Central memory CD8-positive, alpha-beta T cell (primary cell): ENCODE measurements at regions not wholly inside any gene's neighbourhood (a gene's known extent, or its start where the extent isn't known, plus 50 kb on each side); places are given as distances from the start of the nearest gene placed in this dataset.
"Not testable (repeated sequence)": the region's sequence is repeated elsewhere in the genome, so short reads cannot be mapped to it uniquely, and the experiment has no call there.

Source experiments
- ATAC-seq: fragments of 150-1000 bp; cut with Tn5 transposase; replicated peaks from 2 replicates; pipeline ENCODE4 v1.10.0; 2022; ENCODE audit warnings: mild to moderate bottlenecking, moderate FRiP score, moderate number of reproducible peaks; ENCODE audit not compliant: poor library complexity, severe bottlenecking; ENCODE audit errors: extremely low read depth
- DNase-seq, 2 donors: peaks; one replicate each; pipeline ENCODE4 v3.0.0; 2021; ENCODE audit warnings: low spot score in 2 of 2
- H3K27ac Mint-ChIP-seq: one replicate; pipeline ENCODE4 v1.8.0; 2022; ENCODE audit warnings: low read depth, mild to moderate bottlenecking, moderate library complexity, mixed read lengths
- H3K27me3 Mint-ChIP-seq: one replicate; pipeline ENCODE4 v1.8.0; 2022; ENCODE audit warnings: mixed read lengths
- H3K36me3 Mint-ChIP-seq: one replicate; pipeline ENCODE4 v1.8.0; 2022; ENCODE audit warnings: mild to moderate bottlenecking, moderate library complexity, mixed read lengths; ENCODE audit not compliant: insufficient read depth
- H3K4me1 Mint-ChIP-seq: one replicate; pipeline ENCODE4 v1.8.0; 2022; ENCODE audit warnings: mixed read lengths
- H3K4me3 Mint-ChIP-seq: one replicate; pipeline ENCODE4 v1.8.0; 2022; ENCODE audit warnings: mild to moderate bottlenecking, moderate library complexity, mixed read lengths
- H3K9me3 Mint-ChIP-seq: one replicate; pipeline ENCODE4 v1.8.0; 2022; ENCODE audit warnings: mixed read lengths

DNA sequence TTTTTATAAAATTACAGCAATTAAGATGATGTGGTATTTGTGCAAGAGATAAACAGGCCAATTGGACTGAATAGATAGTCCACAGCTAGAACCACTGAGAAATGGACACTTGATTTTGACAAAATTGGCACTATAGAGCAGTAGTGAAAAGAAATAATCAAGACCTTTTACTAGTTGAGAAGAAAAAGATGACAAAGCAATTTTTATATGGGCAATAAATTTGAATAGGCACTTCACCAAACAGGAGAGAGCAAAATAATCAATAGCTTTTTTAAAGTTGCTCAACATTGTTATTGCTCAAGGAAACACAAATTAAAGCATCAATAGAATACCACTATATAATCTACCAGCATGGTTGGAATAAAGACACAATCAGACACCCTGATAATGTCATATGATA, 193.5 kb upstream of the FTMT start:
- H3K27ac Mint-ChIP-seq = no peak overlapping the region
- no peak overlapping the region for H3K4me3 Mint-ChIP-seq
- H3K4me1 Mint-ChIP-seq = no peaks in the 10 kb centered on the region

DNA sequence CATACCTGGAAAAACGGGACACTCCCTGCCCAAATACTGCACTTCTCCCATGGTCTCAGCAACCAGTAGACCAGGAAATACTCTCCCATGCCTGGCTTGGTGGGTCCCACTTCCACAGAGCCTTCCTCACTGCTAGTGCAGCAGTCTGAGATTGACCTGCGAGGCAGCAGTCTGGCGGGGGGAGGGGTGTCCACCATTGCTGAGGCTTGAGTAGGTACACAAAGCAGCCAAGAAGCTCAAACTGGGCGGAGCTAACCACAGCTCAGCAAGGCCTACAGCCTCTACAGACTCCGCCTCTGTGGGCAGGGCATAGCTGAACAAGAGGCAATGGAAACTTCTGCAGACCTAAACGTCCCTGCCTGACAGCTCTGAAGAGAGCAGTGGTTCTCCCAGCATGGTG, 191.5 kb upstream of the FTMT start:
- ATAC-seq (no peak), DNase-seq (no peak)
- Mint-ChIP-seq H3K36me3 (no peaks in the 10 kb centered on the region), H3K4me3 (no peak overlapping the region), H3K4me1 (no peaks in the 10 kb centered on the region), H3K9me3 (peaks cover 33% of the 10 kb centered on the region), H3K27me3 (no peaks in the 10 kb centered on the region), H3K27ac (no peak overlapping the region)

More for the DNA sequence above, 193.5 kb upstream of the FTMT start:
- Mint-ChIP-seq H3K36me3 (no peaks in the 10 kb centered on the region), H3K27me3 (no peaks in the 10 kb centered on the region), H3K9me3 (peaks cover 30% of the 10 kb centered on the region)
- DNase-seq = no peak
- no peak for ATAC-seq

DNA sequence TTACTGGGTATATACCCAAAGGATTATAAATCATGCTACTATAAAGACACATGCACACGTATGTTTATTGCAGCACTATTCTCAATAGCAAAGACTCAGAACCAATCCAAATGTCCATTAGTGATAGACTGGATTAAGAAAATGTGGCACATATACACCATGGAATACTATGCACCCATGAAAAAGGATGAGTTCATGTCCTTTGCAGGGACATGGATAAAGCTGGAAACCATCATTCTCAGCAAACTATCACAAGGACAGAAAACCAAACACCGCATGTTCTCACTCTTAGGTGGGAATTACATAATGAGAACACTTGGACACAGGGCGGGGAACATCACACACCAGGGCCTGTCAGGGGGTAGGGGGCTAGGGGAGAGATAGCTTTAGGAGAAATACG, 186.1 kb upstream of the FTMT start:
- ATAC-seq, DNase-seq, H3K27me3 Mint-ChIP-seq, H3K27ac Mint-ChIP-seq, H3K36me3 Mint-ChIP-seq, H3K4me3 Mint-ChIP-seq, H3K4me1 Mint-ChIP-seq: not testable (repeated sequence)
- peaks cover 29% of the 10 kb centered on the region for H3K9me3 Mint-ChIP-seq

DNA sequence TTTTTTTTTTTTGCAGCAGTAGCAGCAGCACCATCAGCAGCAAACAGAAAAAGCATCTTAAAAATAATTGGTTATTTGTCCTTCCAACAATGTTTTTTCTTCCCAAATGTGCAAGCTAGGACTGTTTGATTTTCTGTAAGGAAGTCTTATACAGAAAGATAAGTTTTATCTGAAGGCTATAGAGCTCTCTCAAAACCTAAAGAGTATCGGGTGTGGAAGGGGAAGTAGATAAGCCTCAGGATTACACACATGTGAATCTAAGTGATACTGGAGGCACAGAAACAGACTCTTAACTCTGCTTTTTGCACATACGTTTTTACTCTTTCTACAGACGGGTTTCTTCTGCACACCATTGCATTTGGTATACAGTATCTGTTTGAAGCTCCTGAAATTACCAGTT, 184.4 kb upstream of the FTMT start:
- H3K27ac Mint-ChIP-seq = no peak overlapping the region
- no peak overlapping the region for H3K4me3 Mint-ChIP-seq
- H3K9me3 Mint-ChIP-seq = peaks cover 23% of the 10 kb centered on the region
- ATAC-seq = no peak
- H3K4me1 Mint-ChIP-seq = no peaks in the 10 kb centered on the region
- no peak for DNase-seq
- no peaks in the 10 kb centered on the region for H3K36me3 Mint-ChIP-seq
- no peaks in the 10 kb centered on the region for H3K27me3 Mint-ChIP-seq

DNA sequence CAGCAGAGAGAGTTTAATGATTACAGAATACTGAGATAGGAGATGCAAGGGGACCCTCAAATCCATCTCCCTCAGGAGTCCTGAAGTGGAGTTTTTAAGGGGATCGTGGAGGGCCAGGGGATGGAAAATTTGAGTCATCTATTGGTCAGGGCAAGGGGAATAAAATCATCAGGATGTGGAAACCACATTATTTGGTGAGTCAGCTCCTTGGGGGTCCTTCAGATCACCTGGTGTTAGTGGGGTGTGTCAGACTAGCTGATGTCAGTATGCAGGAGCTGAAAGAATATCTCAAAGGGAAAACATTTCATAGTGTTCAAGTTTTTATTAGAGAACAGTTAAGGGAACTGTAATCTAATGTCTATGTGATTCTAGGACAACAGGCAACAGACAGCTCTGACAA, 183.0 kb upstream of the FTMT start:
- DNase-seq = no peak
- H3K36me3 Mint-ChIP-seq = no peaks in the 10 kb centered on the region
- no peaks in the 10 kb centered on the region for H3K4me1 Mint-ChIP-seq
- H3K9me3 Mint-ChIP-seq = peaks cover 14% of the 10 kb centered on the region
- H3K27me3 Mint-ChIP-seq = no peaks in the 10 kb centered on the region
- no peak overlapping the region for H3K27ac Mint-ChIP-seq
- no peak for ATAC-seq
- no peak overlapping the region for H3K4me3 Mint-ChIP-seq

DNA sequence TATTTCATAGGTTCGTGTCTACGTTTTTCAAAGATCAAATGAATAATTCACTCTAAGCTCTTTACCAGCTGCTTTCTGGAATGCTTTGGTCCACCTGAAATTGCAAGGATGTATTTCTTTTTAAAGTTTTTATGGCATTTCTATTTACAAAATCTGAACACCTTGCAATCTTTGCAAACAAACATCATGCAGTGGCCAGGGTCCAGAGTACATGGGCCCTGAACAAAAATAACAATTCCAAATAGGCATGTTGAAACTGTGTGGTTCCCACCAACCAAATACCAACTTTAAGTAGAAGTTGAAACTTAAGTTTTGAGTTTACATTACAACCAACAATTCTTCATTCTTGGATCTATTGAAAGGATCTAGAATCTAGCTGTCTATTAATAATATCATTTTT, 180.1 kb upstream of the FTMT start:
- Mint-ChIP-seq H3K36me3 (no peaks in the 10 kb centered on the region), H3K9me3 (peaks cover 9% of the 10 kb centered on the region), H3K4me3 (no peak overlapping the region), H3K27me3 (no peaks in the 10 kb centered on the region), H3K27ac (no peak overlapping the region), H3K4me1 (no peaks in the 10 kb centered on the region)
- ATAC-seq (no peak), DNase-seq (no peak)

DNA sequence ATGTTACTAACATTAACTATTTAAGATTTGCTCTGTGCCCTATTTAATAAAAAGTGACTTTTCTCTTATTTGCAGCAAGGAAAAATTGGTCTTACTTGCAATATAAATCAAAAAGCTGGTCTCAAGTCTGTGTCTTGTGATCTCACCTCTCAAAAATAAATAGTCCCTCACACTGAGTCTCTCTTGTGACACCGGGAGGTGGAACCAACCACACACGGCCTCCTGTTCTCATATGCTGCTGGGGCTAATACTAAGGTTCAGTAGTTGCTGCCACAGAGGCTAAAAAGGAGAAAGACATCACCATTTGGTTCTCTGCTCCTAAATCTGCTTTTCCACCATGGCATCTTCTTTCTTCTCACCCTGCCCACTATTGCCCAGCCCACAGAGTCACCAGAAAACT, 175.8 kb upstream of the FTMT start:
- H3K9me3 Mint-ChIP-seq = peaks cover 17% of the 10 kb centered on the region
- no peak for DNase-seq
- no peak for ATAC-seq
- H3K4me3 Mint-ChIP-seq = no peak overlapping the region
- H3K36me3 Mint-ChIP-seq = no peaks in the 10 kb centered on the region
- H3K27me3 Mint-ChIP-seq = no peaks in the 10 kb centered on the region
- H3K27ac Mint-ChIP-seq = no peak overlapping the region
- H3K4me1 Mint-ChIP-seq = no peaks in the 10 kb centered on the region

DNA sequence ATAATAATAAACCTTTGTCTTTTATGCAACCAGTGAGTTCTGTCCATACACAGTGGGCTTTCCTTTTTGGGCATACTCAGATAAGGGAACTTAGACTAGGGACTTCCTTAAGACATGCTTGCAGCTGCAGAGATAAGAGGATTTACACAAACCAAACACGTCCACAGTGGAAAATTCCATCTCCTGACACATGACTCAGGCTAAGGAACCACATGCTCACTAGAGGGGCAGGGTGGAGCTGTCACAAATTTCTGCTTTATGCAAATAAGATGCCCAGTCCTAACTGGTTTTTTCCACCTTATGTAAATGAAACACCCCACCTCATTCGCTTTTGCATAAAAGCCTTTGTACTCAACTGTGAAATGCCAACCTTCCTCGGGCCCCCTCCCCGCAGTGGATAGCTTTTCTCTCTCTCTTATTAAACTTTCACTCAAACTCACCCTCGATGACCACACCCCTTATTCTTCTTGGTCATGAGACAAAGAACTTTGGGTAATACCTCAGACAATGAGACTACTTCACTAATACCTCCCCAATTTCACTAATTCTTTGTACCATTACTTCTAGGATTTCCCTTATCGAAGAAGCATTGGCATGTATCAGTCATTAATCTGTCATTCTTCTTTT, 170.3 kb upstream of the FTMT start:
- H3K4me1 Mint-ChIP-seq = no peaks in the 10 kb centered on the region
- no peak overlapping the region for H3K27ac Mint-ChIP-seq
- no peaks in the 10 kb centered on the region for H3K27me3 Mint-ChIP-seq
- H3K4me3 Mint-ChIP-seq = no peak overlapping the region
- ATAC-seq = no peak
- H3K9me3 Mint-ChIP-seq = peaks cover 31% of the 10 kb centered on the region
- no peaks in the 10 kb centered on the region for H3K36me3 Mint-ChIP-seq
- no peak for DNase-seq

DNA sequence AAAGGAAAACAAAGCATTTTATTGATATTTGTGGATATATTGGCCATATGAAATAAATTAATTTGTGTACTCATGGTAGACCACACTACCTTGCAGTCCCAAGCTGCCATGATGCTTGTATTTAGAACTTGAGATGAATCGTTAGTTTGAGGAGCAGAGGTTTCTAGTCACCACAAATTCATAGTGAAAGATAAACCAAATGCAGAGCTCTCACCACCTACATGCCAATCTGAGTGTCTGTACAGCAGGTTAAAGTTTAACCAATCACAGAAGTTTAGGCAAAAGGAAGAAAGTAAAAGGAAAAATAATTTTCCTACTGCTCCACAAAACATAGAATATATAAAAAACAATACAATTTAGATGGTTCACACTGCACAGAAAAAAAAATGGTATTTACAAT, 163.6 kb upstream of the FTMT start:
- H3K27me3 Mint-ChIP-seq = no peaks in the 10 kb centered on the region
- DNase-seq = no peak

DNA sequence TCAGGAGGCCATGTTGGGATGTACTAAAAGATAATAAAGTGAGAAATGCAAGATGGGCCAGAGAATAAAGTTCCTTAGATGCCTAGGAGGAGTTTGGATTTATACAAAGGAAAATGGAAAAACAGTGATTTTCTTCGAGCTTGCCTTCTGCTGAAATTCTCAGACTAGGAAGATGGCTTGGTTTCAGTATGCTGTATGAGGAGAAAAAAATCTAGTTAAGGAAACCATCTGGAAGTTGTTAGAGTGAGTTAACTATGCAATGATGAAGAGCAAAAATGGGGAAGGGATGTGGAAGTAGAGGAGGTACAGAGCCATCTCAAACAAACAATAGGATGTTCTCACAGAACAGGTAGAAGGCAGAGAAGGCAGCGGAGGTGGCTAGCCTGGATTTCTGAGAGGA, 162.9 kb upstream of the FTMT start:
- DNase-seq = no peak
- no peak for ATAC-seq
- no peaks in the 10 kb centered on the region for H3K4me1 Mint-ChIP-seq
- peaks cover 19% of the 10 kb centered on the region for H3K9me3 Mint-ChIP-seq
- no peak overlapping the region for H3K27ac Mint-ChIP-seq
- H3K27me3 Mint-ChIP-seq = no peaks in the 10 kb centered on the region
- H3K36me3 Mint-ChIP-seq = no peaks in the 10 kb centered on the region
- H3K4me3 Mint-ChIP-seq = no peak overlapping the region

More for the DNA sequence above, 163.6 kb upstream of the FTMT start:
- Mint-ChIP-seq H3K36me3 (no peaks in the 10 kb centered on the region), H3K4me1 (no peaks in the 10 kb centered on the region), H3K4me3 (no peak overlapping the region), H3K27ac (no peak overlapping the region), H3K9me3 (peaks cover 20% of the 10 kb centered on the region)
- no peak for ATAC-seq

DNA sequence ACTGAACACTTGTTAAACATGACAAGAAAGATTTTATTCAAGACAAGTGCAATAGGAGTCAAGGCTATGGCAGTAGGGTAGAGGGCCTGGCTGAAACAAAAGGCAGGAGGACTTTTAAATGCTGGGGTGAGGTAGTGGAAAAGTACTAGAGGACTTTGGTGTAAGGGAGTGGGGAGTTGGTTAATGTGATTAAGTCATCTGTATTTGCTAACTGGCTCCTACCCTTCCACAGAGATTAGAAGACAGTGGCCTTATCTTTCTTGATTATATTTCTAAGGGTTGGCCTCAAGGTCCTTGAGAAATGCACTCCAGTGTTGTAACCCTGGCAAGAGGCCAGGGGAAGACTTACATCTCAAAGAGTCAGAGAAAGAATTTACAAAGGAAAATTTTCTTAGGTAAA, 160.2 kb upstream of the FTMT start:
- no peaks in the 10 kb centered on the region for H3K27me3 Mint-ChIP-seq

DNA sequence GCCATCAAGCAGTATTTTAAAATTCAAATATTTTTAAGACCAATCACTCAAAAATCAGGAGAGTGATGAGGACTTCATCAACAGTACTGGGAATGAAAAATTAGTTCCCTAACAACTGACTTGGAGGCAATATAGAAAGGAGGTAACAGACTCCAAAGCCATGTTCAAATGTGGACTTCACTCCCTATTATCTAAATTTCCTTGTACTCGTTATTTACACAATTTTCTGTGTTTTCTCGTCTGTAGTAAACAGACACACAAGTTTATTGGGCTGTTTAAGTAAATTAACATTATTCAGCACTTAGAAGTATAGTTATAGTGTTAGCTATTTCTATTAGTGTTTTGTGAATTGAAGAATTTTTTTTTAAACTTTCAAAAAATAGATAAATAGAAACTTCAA, 159.5 kb upstream of the FTMT start:
- no peak overlapping the region for H3K4me3 Mint-ChIP-seq
- DNase-seq (no peak), ATAC-seq (no peak)
- no peaks in the 10 kb centered on the region for H3K27me3 Mint-ChIP-seq
- H3K9me3 Mint-ChIP-seq = peaks cover 13% of the 10 kb centered on the region
- H3K27ac Mint-ChIP-seq = no peak overlapping the region
- no peaks in the 10 kb centered on the region for H3K4me1 Mint-ChIP-seq
- H3K36me3 Mint-ChIP-seq = no peaks in the 10 kb centered on the region

More for the DNA sequence above, 160.2 kb upstream of the FTMT start:
- no peaks in the 10 kb centered on the region for H3K4me1 Mint-ChIP-seq
- peaks cover 19% of the 10 kb centered on the region for H3K9me3 Mint-ChIP-seq
- no peaks in the 10 kb centered on the region for H3K36me3 Mint-ChIP-seq
- H3K27ac Mint-ChIP-seq = no peak overlapping the region
- no peak overlapping the region for H3K4me3 Mint-ChIP-seq
- ATAC-seq (no peak), DNase-seq (no peak)

DNA sequence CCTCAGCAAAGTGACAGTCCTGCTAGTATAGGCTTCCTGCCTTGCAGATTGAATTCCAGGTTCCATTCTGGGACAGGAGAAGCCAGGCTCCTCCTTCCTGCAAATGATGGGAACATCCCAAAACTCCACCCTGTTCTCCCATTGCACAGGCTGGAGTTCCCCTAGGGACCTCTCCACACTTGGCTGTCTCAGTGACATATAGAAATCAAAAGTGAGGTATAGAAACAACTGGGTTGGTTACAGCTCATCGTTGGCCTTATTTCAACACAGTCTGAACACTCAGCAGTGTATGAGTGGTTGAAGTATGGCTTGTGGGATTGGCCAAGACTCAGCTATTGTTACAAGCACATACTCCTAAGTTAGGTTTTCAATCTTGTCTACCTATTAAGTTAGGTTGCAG, 157.8 kb upstream of the FTMT start:
- Mint-ChIP-seq H3K27ac (no peak overlapping the region), H3K4me1 (no peaks in the 10 kb centered on the region), H3K36me3 (no peaks in the 10 kb centered on the region), H3K9me3 (peaks cover 8% of the 10 kb centered on the region), H3K4me3 (no peak overlapping the region), H3K27me3 (no peaks in the 10 kb centered on the region)
- ATAC-seq = no peak
- no peak for DNase-seq

DNA sequence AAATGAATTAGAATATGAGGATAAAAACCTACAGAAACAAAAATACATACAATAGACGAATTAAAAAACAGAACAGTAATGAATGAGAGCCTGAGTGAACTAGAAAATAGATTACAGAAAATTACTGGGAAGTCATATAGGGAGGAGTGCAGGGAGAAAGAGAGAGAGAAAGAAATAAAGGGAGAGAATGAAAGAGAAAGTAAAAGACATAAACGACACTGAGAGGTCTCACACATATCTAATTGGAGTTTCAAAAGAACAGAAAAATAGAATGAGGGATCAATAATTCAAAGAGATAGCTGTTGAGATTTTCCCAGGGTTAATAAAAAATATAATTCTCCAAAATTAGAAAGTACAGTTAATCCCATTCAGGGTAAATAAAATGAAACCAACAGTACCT, 156.4 kb upstream of the FTMT start:
- no peaks in the 10 kb centered on the region for H3K36me3 Mint-ChIP-seq
- ATAC-seq = no peak
- H3K27ac Mint-ChIP-seq = no peak overlapping the region
- no peaks in the 10 kb centered on the region for H3K4me1 Mint-ChIP-seq
- DNase-seq = no peak
- no peak overlapping the region for H3K4me3 Mint-ChIP-seq
- H3K9me3 Mint-ChIP-seq = peaks cover 5% of the 10 kb centered on the region
- H3K27me3 Mint-ChIP-seq = no peaks in the 10 kb centered on the region
